KMS-11 (cell line): ENCODE measurements at regions not wholly inside any gene's neighbourhood (a gene's known extent, or its start where the extent isn't known, plus 50 kb on each side); places are given as distances from the start of the nearest gene placed in this dataset.

Experiments used
- H2AFZ ChIP-seq: fragments of 200-600 bp; sonication (generic); 2 replicates; pipeline ENCODE4 v1.6.1; 2016; ENCODE audit warnings: antibody characterized with exemption, mixed run types, low read depth
- H3K27ac ChIP-seq: fragments of 200-600 bp; sonication (generic); 2 replicates; pipeline ENCODE4 v1.6.1; 2016; ENCODE audit warnings: mild to moderate bottlenecking, mixed run types
- H3K27me3 ChIP-seq: fragments of 200-600 bp; sonication (generic); 2 replicates; pipeline ENCODE4 v1.6.1; 2017; ENCODE audit warnings: mild to moderate bottlenecking, low read depth, mixed run types, moderate library complexity; ENCODE audit not compliant: insufficient read depth
- H3K36me3 ChIP-seq: fragments of 200-600 bp; sonication (generic); 2 replicates; pipeline ENCODE4 v1.6.1; 2017; ENCODE audit warnings: mild to moderate bottlenecking, mixed run types; ENCODE audit not compliant: insufficient read depth
- H3K4me1 ChIP-seq: fragments of 200-600 bp; sonication (generic); 2 replicates; pipeline ENCODE4 v1.6.1; 2016; ENCODE audit warnings: mild to moderate bottlenecking, low read depth, mixed run types; ENCODE audit not compliant: poor library complexity, severe bottlenecking
- H3K4me2 ChIP-seq: fragments of 200-600 bp; sonication (generic); 2 replicates; pipeline ENCODE4 v1.7.0; 2016; ENCODE audit warnings: mild to moderate bottlenecking, mixed run types
- H3K4me3 ChIP-seq: fragments of 200-600 bp; sonication (generic); IDR thresholded peaks from 2 replicates; pipeline ENCODE4 v1.6.1; 2017; ENCODE audit warnings: low read depth, low read length, mixed read lengths; ENCODE audit not compliant: insufficient read depth
- H3K79me2 ChIP-seq: fragments of 200-600 bp; sonication (generic); 2 replicates; pipeline ENCODE4 v1.6.1; 2016; ENCODE audit warnings: low read depth, mixed run types; ENCODE audit not compliant: insufficient read depth
- H3K9ac ChIP-seq: fragments of 200-600 bp; sonication (generic); 2 replicates; pipeline ENCODE4 v1.6.1; 2016; ENCODE audit warnings: mild to moderate bottlenecking, mixed run types
- H4K20me1 ChIP-seq: fragments of 200-600 bp; sonication (generic); 2 replicates; pipeline ENCODE4 v1.6.1; 2016; ENCODE audit warnings: mild to moderate bottlenecking, mixed run types; ENCODE audit not compliant: insufficient read depth
- TF ChIP-seq, protein P1 (sequence below): fragments of 200-600 bp; sonication (generic); conservative IDR thresholded peaks from 2 replicates; pipeline ENCODE4 v1.6.1; 2017; ENCODE audit warnings: low read depth, mild to moderate bottlenecking, antibody characterized with exemption, low read length, moderate library complexity, mixed read lengths

GRCh38 chrX:145630806-145631435 is 186.7 kb upstream of the SLITRK2 start:
- Histone ChIP-seq H4K20me1 (no peaks in the 10 kb centered on the region), H3K4me3 (no peak overlapping the region), H2AFZ (no peak overlapping the region), H3K36me3 (no peaks in the 10 kb centered on the region), H3K27ac (no peak overlapping the region), H3K4me1 (no peaks in the 10 kb centered on the region), H3K4me2 (no peak overlapping the region), H3K27me3 (no peaks in the 10 kb centered on the region), H3K9ac (no peak overlapping the region), H3K79me2 (no peaks in the 10 kb centered on the region)
- TF ChIP-seq, protein P1, sequence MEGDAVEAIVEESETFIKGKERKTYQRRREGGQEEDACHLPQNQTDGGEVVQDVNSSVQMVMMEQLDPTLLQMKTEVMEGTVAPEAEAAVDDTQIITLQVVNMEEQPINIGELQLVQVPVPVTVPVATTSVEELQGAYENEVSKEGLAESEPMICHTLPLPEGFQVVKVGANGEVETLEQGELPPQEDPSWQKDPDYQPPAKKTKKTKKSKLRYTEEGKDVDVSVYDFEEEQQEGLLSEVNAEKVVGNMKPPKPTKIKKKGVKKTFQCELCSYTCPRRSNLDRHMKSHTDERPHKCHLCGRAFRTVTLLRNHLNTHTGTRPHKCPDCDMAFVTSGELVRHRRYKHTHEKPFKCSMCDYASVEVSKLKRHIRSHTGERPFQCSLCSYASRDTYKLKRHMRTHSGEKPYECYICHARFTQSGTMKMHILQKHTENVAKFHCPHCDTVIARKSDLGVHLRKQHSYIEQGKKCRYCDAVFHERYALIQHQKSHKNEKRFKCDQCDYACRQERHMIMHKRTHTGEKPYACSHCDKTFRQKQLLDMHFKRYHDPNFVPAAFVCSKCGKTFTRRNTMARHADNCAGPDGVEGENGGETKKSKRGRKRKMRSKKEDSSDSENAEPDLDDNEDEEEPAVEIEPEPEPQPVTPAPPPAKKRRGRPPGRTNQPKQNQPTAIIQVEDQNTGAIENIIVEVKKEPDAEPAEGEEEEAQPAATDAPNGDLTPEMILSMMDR: no peak

DNA sequence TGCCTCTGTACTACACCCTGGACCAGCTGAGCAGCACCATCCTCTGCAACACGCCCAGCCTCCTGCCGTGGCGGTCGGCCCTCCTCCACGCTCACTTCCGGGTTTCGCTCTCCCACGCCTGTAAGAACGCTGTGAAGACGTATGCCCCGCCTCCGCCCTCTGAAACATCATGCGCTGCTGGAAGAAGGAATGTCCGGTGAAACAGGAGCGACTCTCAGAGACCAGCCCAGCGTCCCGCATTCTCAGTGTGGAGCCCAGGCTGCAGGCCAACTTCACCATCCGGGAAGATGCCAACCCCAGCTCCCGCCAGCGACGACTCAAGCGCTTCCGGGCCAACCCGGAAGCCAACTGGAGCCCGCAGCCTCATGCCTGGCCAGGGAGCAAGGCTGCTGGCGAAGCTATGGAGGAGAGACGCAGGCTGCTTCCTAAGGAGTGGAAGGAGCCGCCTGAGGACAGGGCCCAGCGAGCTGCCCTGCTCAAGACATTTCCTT is 186.1 kb upstream of the SLITRK2 start:
- H3K36me3 ChIP-seq: no peaks in the 10 kb centered on the region
- H3K27me3 ChIP-seq: no peaks in the 10 kb centered on the region
- no peak overlapping the region for H3K9ac ChIP-seq
- no peak overlapping the region for H3K27ac ChIP-seq
- H2AFZ ChIP-seq: no peak overlapping the region
- H3K4me3 ChIP-seq: no peak overlapping the region
- TF ChIP-seq, protein P1: no peak
- H3K79me2 ChIP-seq: no peaks in the 10 kb centered on the region
- no peaks in the 10 kb centered on the region for H3K4me1 ChIP-seq
- H3K4me2 ChIP-seq: no peak overlapping the region
- no peaks in the 10 kb centered on the region for H4K20me1 ChIP-seq

GRCh38 chrX:145654486-145654885 is 163.1 kb upstream of the SLITRK2 start:
- Histone ChIP-seq H3K27me3 (no peaks in the 10 kb centered on the region), H3K27ac (no peak overlapping the region), H3K4me1 (no peaks in the 10 kb centered on the region), H3K4me2 (no peak overlapping the region), H3K9ac (no peak overlapping the region), H2AFZ (no peak overlapping the region), H4K20me1 (no peaks in the 10 kb centered on the region), H3K36me3 (no peaks in the 10 kb centered on the region), H3K4me3 (no peak overlapping the region), H3K79me2 (no peaks in the 10 kb centered on the region)
- TF ChIP-seq, protein P1: no peak

DNA sequence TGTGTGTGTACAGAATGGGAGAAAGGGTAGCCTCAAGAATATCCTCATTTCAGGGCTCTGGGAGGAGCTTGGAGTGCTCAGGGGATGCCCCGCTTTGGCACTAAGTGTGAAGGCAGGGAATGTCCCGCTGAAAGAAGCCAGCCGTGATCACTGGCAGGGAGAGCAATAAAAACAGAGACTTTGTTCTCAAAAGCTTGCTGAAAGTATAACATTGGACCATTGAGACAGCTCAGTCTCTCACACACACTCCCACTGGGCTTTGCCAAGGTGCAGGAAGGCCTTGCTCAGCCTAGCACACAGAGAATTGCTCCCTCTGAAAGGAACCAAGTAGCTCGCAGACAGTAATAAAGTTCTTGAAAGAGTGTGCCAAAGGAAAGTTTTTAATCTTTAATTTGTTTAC is 143.8 kb upstream of the SLITRK2 start:
- Histone ChIP-seq H3K36me3 (no peaks in the 10 kb centered on the region), H3K4me1 (no peaks in the 10 kb centered on the region), H3K4me3 (no peak overlapping the region), H3K27ac (no peak overlapping the region), H3K9ac (no peak overlapping the region), H3K27me3 (no peaks in the 10 kb centered on the region), H3K79me2 (no peaks in the 10 kb centered on the region), H4K20me1 (no peaks in the 10 kb centered on the region), H3K4me2 (no peak overlapping the region), H2AFZ (no peak overlapping the region)
- TF ChIP-seq, protein P1: no peak
